ENCODE measurements at regions not wholly inside any gene's neighbourhood (a gene's known extent, or its start where the extent isn't known, plus 50 kb on each side); places are given as distances from the start of the nearest gene placed in this dataset.

DNA sequence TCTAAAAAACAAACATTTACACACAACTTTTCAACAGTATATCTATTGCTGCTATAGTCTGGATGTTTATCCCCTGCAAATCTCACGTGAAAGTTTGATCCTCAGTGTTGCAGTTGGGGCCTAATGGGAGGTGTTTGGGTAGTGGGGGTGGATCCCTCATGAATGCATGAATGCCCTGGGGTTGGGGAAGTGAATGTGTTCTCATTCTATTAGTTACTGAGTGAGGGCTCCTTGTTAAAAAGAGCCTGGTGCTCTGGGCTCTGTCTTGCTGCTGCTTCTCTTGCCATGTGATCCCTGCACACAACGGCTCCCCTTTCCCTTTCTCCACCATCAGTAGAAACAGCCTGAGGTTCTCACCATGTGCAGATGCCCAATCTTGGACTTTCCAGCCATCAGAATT, 242.7 kb upstream of the HTR2A start:
- no peak for TF ChIP-seq POLR2AphosphoS5 (IDR thresholded peaks at IDR 0.05)
- TF ChIP-seq, protein P1, sequence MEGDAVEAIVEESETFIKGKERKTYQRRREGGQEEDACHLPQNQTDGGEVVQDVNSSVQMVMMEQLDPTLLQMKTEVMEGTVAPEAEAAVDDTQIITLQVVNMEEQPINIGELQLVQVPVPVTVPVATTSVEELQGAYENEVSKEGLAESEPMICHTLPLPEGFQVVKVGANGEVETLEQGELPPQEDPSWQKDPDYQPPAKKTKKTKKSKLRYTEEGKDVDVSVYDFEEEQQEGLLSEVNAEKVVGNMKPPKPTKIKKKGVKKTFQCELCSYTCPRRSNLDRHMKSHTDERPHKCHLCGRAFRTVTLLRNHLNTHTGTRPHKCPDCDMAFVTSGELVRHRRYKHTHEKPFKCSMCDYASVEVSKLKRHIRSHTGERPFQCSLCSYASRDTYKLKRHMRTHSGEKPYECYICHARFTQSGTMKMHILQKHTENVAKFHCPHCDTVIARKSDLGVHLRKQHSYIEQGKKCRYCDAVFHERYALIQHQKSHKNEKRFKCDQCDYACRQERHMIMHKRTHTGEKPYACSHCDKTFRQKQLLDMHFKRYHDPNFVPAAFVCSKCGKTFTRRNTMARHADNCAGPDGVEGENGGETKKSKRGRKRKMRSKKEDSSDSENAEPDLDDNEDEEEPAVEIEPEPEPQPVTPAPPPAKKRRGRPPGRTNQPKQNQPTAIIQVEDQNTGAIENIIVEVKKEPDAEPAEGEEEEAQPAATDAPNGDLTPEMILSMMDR (IDR thresholded peaks at IDR 0.05): no peak
- Histone ChIP-seq H3K36me3 (no peaks in the 10 kb centered on the region), H3K4me1 (no peaks in the 10 kb centered on the region), H3K4me3 (no peak overlapping the region), H3K9me3 (no peaks in the 10 kb centered on the region), H3K27me3 (no peaks in the 10 kb centered on the region), H3K27ac (no peak overlapping the region)
- DNase-seq (ENCODE audit: low spot score in 2 of 2): no peak
- intact Hi-C loops (cut with DNase I; ENCODE audit: low total_unique reads): no loop called here

DNA sequence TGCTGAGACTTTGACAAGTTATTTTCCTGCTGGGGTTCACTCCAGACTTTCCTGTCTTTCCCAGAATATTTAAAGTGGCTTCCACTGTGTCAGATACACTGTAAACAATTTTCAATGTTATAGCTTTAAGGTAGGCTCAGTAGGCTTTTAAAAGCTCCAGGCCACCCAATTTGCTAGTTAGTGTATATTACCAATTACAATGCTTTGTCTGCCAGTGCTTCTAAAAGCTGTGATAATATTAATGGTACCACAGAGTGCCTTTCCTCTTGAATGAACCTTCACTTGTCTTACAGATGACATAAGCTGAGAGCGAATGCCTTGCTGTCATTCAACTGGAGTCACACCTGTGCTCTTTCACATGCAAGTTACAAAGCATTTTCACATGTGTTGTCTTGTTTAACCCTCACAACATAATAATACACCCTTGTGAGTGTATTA, 239.7 kb upstream of the HTR2A start:
- no peak for DNase-seq (ENCODE audit: low spot score in 2 of 2)
- intact Hi-C loops (cut with DNase I; ENCODE audit: low total_unique reads): no loop called here
- TF ChIP-seq, protein P1 (IDR thresholded peaks at IDR 0.05): no peak
- TF ChIP-seq POLR2AphosphoS5 (IDR thresholded peaks at IDR 0.05) (no peak), POLR2A (IDR thresholded peaks at IDR 0.05) (no peak)
- H3K36me3 ChIP-seq: no peaks in the 10 kb centered on the region
- no peak overlapping the region for H3K27ac ChIP-seq
- no peaks in the 10 kb centered on the region for H3K27me3 ChIP-seq
- no peaks in the 10 kb centered on the region for H3K9me3 ChIP-seq
- H3K4me1 ChIP-seq: no peaks in the 10 kb centered on the region
- H3K4me3 ChIP-seq: no peak overlapping the region

DNA sequence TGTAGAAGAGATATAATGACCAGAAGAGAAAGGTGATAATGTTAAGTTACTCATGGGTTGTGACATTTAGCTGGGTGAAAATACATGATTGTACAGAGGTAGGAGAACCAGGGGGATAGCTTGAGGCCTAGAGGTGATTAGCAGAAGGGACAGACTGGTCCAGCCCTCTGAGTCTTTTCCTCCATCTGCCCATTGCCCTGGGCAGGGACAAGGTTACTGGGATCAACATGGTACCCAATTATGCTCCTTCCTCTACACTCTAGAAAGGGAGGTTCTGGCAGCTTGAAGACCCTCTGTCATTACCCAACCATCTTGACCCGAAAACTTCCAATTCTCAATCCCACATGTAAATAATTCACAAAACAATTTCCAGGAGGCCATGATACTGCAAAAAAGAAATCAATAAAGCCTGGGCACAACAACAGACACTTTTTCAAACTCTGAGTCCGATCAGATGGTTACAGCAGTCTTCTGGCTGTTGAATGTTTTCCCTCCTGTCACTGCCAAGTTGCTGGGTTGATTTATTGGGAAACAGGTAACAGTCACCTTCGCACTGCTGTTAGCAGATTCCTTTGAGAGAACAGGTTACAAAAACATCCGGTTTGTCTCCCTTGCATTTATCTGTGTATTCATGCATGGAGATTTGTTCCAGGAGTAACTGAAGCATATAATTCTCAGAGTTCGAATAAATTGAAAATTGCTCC, 239.1 kb upstream of the HTR2A start:
- Histone ChIP-seq H3K4me1 (no peaks in the 10 kb centered on the region), H3K9me3 (no peaks in the 10 kb centered on the region), H3K27me3 (no peaks in the 10 kb centered on the region), H3K4me3 (no peak overlapping the region), H3K27ac (no peak overlapping the region), H3K36me3 (no peaks in the 10 kb centered on the region)
- DNase-seq (ENCODE audit: low spot score in 2 of 2): no peak
- intact Hi-C loops (cut with DNase I; ENCODE audit: low total_unique reads): no loop called here
- TF ChIP-seq POLR2AphosphoS5 (IDR thresholded peaks at IDR 0.05): no peak
- TF ChIP-seq POLR2A (IDR thresholded peaks at IDR 0.05): no peak
- TF ChIP-seq, protein P1 (IDR thresholded peaks at IDR 0.05): no peak

DNA sequence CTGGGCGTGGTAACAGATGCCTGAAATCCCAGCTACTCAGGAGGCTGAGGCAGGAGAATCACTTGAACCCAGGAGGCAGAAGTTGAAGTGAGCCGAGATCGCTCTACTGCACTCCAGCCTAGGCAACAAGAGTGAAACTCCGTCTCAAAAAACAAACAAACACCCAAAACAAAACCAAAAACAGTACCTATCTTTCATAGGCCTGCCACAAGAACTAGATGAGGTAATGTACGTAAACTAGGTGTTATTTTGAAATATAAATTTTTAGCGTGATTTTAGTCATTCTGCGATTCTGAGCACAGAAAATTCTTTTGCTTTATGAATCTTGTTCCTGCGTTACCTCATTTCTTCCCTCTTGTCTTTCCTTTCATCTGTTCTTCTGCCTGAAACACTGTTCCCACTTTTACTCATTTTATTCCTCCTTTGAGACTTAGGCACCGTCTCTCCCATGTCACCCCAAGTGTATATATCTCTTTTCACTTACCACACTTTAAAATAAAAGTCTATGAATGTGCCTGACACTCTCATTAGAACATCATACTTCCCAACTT, 238.2 kb upstream of the HTR2A start:
- Histone ChIP-seq H3K27ac (no peak overlapping the region), H3K4me1 (no peaks in the 10 kb centered on the region), H3K4me3 (no peak overlapping the region), H3K36me3 (no peaks in the 10 kb centered on the region), H3K9me3 (no peaks in the 10 kb centered on the region), H3K27me3 (no peaks in the 10 kb centered on the region)
- TF ChIP-seq, protein P1 (IDR thresholded peaks at IDR 0.05): no peak
- no peak for TF ChIP-seq POLR2AphosphoS5 (IDR thresholded peaks at IDR 0.05)
- DNase-seq (ENCODE audit: low spot score in 2 of 2): no peak
- intact Hi-C loops (cut with DNase I; ENCODE audit: low total_unique reads): no loop called here

GRCh38 chr13:47133011-47133445, 236.2 kb upstream of the HTR2A start:
- no peak for TF ChIP-seq POLR2A (IDR thresholded peaks at IDR 0.05)
- TF ChIP-seq POLR2AphosphoS5 (IDR thresholded peaks at IDR 0.05): no peak
- TF ChIP-seq, protein P1 (IDR thresholded peaks at IDR 0.05): no peak
- H3K36me3 ChIP-seq: no peaks in the 10 kb centered on the region
- no peaks in the 10 kb centered on the region for H3K4me1 ChIP-seq
- H3K27ac ChIP-seq: no peak overlapping the region
- H3K9me3 ChIP-seq: no peaks in the 10 kb centered on the region
- intact Hi-C loops (cut with DNase I; ENCODE audit: low total_unique reads): no loop called here
- no peak for DNase-seq (ENCODE audit: low spot score in 2 of 2)
- H3K4me3 ChIP-seq: no peak overlapping the region
- H3K27me3 ChIP-seq: no peaks in the 10 kb centered on the region
